Neural progenitor cell (in vitro differentiated cells): ENCODE measurements at regions not wholly inside any gene's neighbourhood (a gene's known extent, or its start where the extent isn't known, plus 50 kb on each side); places are given as distances from the start of the nearest gene placed in this dataset.

ENCODE experiments used
- DNase-seq: peaks from one replicate; pipeline ENCODE4 v3.0.0-alpha.2; 2016; ENCODE audit warnings: low spot score
- H2AFZ ChIP-seq: fragments of 200-600 bp; sonication (generic); replicated peaks from 2 replicates; pipeline ENCODE4 v1.6.1; 2016; ENCODE audit warnings: antibody characterized with exemption
- H3F3A ChIP-seq: fragments of 200-600 bp; sonication (generic); 2 replicates; pipeline ENCODE4 v1.6.1; 2016; ENCODE audit warnings: antibody characterized with exemption, low read depth
- H3K27ac ChIP-seq: fragments of 200-600 bp; sonication (generic); 2 replicates; pipeline ENCODE4 v1.5.1; 2016; ENCODE audit warnings: mild to moderate bottlenecking
- H3K27me3 ChIP-seq: fragments of 200-600 bp; sonication (generic); 2 replicates; pipeline ENCODE4 v1.6.1; 2016; ENCODE audit warnings: mild to moderate bottlenecking, moderate library complexity
- H3K36me3 ChIP-seq: fragments of 200-600 bp; sonication (generic); 2 replicates; pipeline ENCODE4 v1.5.1; 2016
- H3K4me1 ChIP-seq: fragments of 200-600 bp; sonication (generic); 2 replicates; pipeline ENCODE4 v1.6.1; 2016; ENCODE audit warnings: mixed run types
- H3K4me2 ChIP-seq: fragments of 200-600 bp; sonication (generic); 2 replicates; pipeline ENCODE4 v1.6.1; 2016
- H3K4me3 ChIP-seq: fragments of 200-600 bp; sonication (generic); 2 replicates; pipeline ENCODE4 v1.5.1; 2016
- H3K79me2 ChIP-seq: fragments of 200-600 bp; sonication (generic); 2 replicates; pipeline ENCODE4 v1.6.1; 2016; ENCODE audit warnings: low read depth
- H3K9ac ChIP-seq: fragments of 200-600 bp; sonication (generic); 2 replicates; pipeline ENCODE4 v1.6.1; 2016
- H3K9me3 ChIP-seq: fragments of 200-600 bp; sonication (generic); 2 replicates; pipeline ENCODE4 v1.5.1; 2016; ENCODE audit warnings: low read depth
- H4K20me1 ChIP-seq: fragments of 200-600 bp; sonication (generic); 2 replicates; pipeline ENCODE4 v1.6.1; 2016; ENCODE audit warnings: low read depth
- H3K27ac Mint-ChIP-seq: 3 replicates; pipeline ENCODE4 v1.8.0; 2021; ENCODE audit warnings: mixed read lengths
- H3K27me3 Mint-ChIP-seq: 2 replicates; pipeline ENCODE4 v1.8.0; 2022; ENCODE audit warnings: low read depth, mild to moderate bottlenecking, inconsistent platforms, moderate library complexity, mixed read lengths; ENCODE audit not compliant: insufficient read depth
- H3K36me3 Mint-ChIP-seq: 3 replicates; pipeline ENCODE4 v1.8.0; 2021; ENCODE audit warnings: mixed read lengths
- H3K4me1 Mint-ChIP-seq: 3 replicates; pipeline ENCODE4 v1.8.0; 2021; ENCODE audit warnings: mixed read lengths
- H3K4me3 Mint-ChIP-seq: 3 replicates; pipeline ENCODE4 v1.8.0; 2021; ENCODE audit warnings: mild to moderate bottlenecking, moderate library complexity, mixed read lengths
- H3K9me3 Mint-ChIP-seq: 3 replicates; pipeline ENCODE4 v1.8.0; 2020; ENCODE audit warnings: mixed read lengths
- EZH2 ChIP-seq: fragments of 200-600 bp; sonication (generic); IDR thresholded peaks from 2 replicates; pipeline ENCODE4 v1.6.1; 2017; ENCODE audit warnings: antibody characterized with exemption, mild to moderate bottlenecking, moderate library complexity
- EZH2phosphoT487 ChIP-seq: fragments of 200-600 bp; sonication (generic); IDR thresholded peaks from 2 replicates; pipeline ENCODE4 v1.6.1; 2017; ENCODE audit warnings: antibody characterized with exemption
- TF ChIP-seq, protein P1 (sequence below): fragments of 200-600 bp; sonication (generic); IDR thresholded peaks from 2 replicates; pipeline ENCODE4 v1.5.1; 2017; ENCODE audit warnings: antibody characterized with exemption, mild to moderate bottlenecking

DNA sequence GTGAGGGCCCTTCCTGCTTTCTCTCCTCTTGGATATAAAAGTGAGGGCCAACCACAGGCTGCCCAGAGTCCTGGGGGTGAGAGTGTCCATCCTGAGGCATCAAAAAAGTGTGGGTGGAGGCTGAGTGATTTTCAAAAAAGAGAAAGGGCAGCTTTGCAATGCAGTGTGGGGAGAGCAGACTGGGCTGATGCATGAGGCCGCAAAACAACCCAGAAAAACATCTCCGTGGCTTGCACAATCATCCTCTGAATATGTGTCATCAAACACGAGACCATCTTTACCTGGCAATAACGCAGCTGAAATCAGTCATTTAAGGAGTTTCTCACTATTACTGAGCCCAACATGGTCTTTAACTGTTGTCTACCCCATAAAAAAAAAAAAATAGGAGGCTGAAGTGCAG, 191.2 kb upstream of the SOX4 start:
- Mint-ChIP-seq H3K27ac (no peak overlapping the region), H3K36me3 (no peaks in the 10 kb centered on the region), H3K27me3 (peaks cover under 1% of the 10 kb centered on the region), H3K4me3 (peak overlapping the region; percentile 17), H3K4me1 (peaks cover 15% of the 10 kb centered on the region), H3K9me3 (no peaks in the 10 kb centered on the region)
- Histone ChIP-seq H3K79me2 (no peaks in the 10 kb centered on the region), H3K9me3 (no peaks in the 10 kb centered on the region), H3K36me3 (no peaks in the 10 kb centered on the region), H2AFZ (no peak overlapping the region), H3K27ac (no peak overlapping the region), H3K27me3 (no peaks in the 10 kb centered on the region), H4K20me1 (no peaks in the 10 kb centered on the region), H3K4me2 (no peak overlapping the region), H3K4me3 (no peak overlapping the region), H3F3A (no peaks in the 10 kb centered on the region), H3K4me1 (peaks cover 7% of the 10 kb centered on the region), H3K9ac (no peak overlapping the region)
- no peak for TF ChIP-seq EZH2phosphoT487
- TF ChIP-seq, protein P1, sequence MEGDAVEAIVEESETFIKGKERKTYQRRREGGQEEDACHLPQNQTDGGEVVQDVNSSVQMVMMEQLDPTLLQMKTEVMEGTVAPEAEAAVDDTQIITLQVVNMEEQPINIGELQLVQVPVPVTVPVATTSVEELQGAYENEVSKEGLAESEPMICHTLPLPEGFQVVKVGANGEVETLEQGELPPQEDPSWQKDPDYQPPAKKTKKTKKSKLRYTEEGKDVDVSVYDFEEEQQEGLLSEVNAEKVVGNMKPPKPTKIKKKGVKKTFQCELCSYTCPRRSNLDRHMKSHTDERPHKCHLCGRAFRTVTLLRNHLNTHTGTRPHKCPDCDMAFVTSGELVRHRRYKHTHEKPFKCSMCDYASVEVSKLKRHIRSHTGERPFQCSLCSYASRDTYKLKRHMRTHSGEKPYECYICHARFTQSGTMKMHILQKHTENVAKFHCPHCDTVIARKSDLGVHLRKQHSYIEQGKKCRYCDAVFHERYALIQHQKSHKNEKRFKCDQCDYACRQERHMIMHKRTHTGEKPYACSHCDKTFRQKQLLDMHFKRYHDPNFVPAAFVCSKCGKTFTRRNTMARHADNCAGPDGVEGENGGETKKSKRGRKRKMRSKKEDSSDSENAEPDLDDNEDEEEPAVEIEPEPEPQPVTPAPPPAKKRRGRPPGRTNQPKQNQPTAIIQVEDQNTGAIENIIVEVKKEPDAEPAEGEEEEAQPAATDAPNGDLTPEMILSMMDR, result no peak
- no peak for TF ChIP-seq EZH2
- DNase-seq, result no peak

DNA sequence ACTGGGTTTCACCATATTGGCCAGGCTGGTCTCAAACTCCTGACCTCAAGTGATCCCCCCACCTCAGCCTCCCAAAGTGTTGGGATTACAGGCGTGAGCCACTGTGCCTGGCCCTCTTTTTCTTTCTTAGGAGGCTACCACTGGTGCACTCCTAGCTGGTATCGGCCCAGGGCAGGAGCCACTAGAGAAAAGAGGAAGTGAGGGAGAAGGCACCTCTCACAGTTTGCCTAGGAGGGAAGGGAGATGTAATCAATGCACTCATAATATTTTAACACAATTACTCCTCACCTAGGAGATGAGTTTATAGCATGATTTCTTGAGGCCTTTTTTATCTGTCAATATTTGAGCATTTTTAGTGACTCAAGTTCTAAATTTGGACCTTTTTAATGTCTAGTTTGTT, 189.0 kb upstream of the SOX4 start:
- no peaks in the 10 kb centered on the region for H3F3A ChIP-seq
- no peaks in the 10 kb centered on the region for H3K79me2 ChIP-seq
- H4K20me1 ChIP-seq, result no peaks in the 10 kb centered on the region
- no peak overlapping the region for H3K27ac Mint-ChIP-seq
- H3K4me1 ChIP-seq, result no peaks in the 10 kb centered on the region
- peaks cover 4% of the 10 kb centered on the region for H3K9me3 Mint-ChIP-seq
- no peaks in the 10 kb centered on the region for H3K36me3 ChIP-seq
- H3K27me3 ChIP-seq, result no peaks in the 10 kb centered on the region
- H2AFZ ChIP-seq, result no peak overlapping the region
- peaks cover 3% of the 10 kb centered on the region for H3K27me3 Mint-ChIP-seq
- H3K4me3 Mint-ChIP-seq, result no peak overlapping the region
- no peak for DNase-seq
- no peaks in the 10 kb centered on the region for H3K36me3 Mint-ChIP-seq
- no peaks in the 10 kb centered on the region for H3K9me3 ChIP-seq
- TF ChIP-seq, protein P1, result no peak
- TF ChIP-seq EZH2phosphoT487, result no peak
- TF ChIP-seq EZH2, result no peak
- no peak overlapping the region for H3K4me3 ChIP-seq
- peaks cover 3% of the 10 kb centered on the region for H3K4me1 Mint-ChIP-seq
- H3K9ac ChIP-seq, result no peak overlapping the region
- H3K27ac ChIP-seq, result no peak overlapping the region
- no peak overlapping the region for H3K4me2 ChIP-seq

DNA sequence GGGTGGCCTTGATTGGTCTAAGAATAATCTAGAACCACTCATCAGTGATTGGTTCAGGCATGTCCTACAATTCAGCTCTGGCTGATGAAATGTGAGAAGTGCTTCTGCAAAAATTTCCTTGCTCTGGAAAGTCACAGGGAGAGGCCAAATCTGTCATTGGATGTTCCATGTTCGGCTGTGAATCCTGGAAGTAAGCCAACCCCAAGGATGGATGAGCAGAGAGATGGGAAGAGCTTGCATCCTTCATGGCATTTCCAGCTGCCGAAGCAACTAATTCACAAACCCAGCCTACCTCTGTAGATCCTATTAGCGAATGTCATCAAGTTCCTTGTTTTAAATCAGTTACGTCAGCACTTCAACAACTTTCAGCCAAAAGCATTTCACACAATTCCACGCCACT, 187.2 kb upstream of the SOX4 start:
- Histone ChIP-seq H3K4me3 (no peak overlapping the region), H3K4me2 (no peak overlapping the region), H3F3A (no peaks in the 10 kb centered on the region), H4K20me1 (no peaks in the 10 kb centered on the region), H3K27ac (no peak overlapping the region), H2AFZ (no peak overlapping the region), H3K4me1 (no peaks in the 10 kb centered on the region), H3K9me3 (no peaks in the 10 kb centered on the region), H3K36me3 (no peaks in the 10 kb centered on the region), H3K27me3 (no peaks in the 10 kb centered on the region), H3K9ac (no peak overlapping the region), H3K79me2 (no peaks in the 10 kb centered on the region)
- DNase-seq, result no peak
- Mint-ChIP-seq H3K4me3 (no peak overlapping the region), H3K36me3 (peaks cover 4% of the 10 kb centered on the region), H3K9me3 (peaks cover 11% of the 10 kb centered on the region), H3K27ac (no peak overlapping the region), H3K4me1 (no peaks in the 10 kb centered on the region), H3K27me3 (peaks cover 3% of the 10 kb centered on the region)
- TF ChIP-seq EZH2, result no peak
- TF ChIP-seq EZH2phosphoT487, result no peak
- TF ChIP-seq, protein P1, result no peak

DNA sequence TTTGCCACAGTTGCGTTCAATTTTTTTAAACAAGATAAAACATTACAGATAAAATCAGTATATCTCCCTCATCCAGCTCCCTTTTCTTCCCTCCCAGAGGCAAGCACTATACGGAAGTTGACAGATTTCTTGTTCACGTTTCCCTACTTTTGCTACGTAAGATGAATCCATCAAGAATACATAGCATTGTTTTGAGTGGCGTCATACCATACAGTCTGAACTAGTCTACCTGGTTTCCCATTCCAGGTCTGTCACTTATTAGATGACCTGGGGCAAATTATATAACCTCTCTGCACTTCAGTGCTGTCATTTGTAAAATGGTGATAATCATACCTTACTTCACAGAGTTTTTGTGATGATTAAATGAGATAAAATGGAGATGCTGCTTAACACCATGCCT, 184.3 kb upstream of the SOX4 start:
- DNase-seq, result no peak
- Histone ChIP-seq H3K27ac (no peak overlapping the region), H3K4me2 (no peak overlapping the region), H3K27me3 (no peaks in the 10 kb centered on the region), H3F3A (no peaks in the 10 kb centered on the region), H3K36me3 (no peaks in the 10 kb centered on the region), H3K9me3 (no peaks in the 10 kb centered on the region), H3K4me3 (no peak overlapping the region), H3K9ac (no peak overlapping the region), H3K4me1 (peaks cover 12% of the 10 kb centered on the region), H4K20me1 (no peaks in the 10 kb centered on the region), H3K79me2 (no peaks in the 10 kb centered on the region), H2AFZ (no peak overlapping the region)
- Mint-ChIP-seq H3K27ac (no peak overlapping the region), H3K9me3 (peaks cover 14% of the 10 kb centered on the region), H3K4me1 (no peaks in the 10 kb centered on the region), H3K4me3 (no peak overlapping the region), H3K27me3 (peaks cover 3% of the 10 kb centered on the region), H3K36me3 (peaks cover 4% of the 10 kb centered on the region)
- TF ChIP-seq EZH2, result no peak
- TF ChIP-seq, protein P1, result no peak
